ENCODE measurements at regions not wholly inside any gene's neighbourhood (a gene's known extent, or its start where the extent isn't known, plus 50 kb on each side); places are given as distances from the start of the nearest gene placed in this dataset.

GRCh38 chr5:8905021-8905420, 640.9 kb downstream of the SEMA5A start:
- no peak for TF ChIP-seq CTCF (IDR thresholded peaks at IDR 0.05; ENCODE audit: poor library complexity)
- TF ChIP-seq EZH2 (IDR thresholded peaks at IDR 0.05; ENCODE audit: borderline replicate concordance) = no peak
